Stimulated activated CD4-positive, alpha-beta T cell treated with anti-CD3 and anti-CD28 coated beads, Interleukin-1b, Interleukin-23, amount 100 ng/mL, for 24 hours (primary cell): ENCODE measurements at regions not wholly inside any gene's neighbourhood (a gene's known extent, or its start where the extent isn't known, plus 50 kb on each side); places are given as distances from the start of the nearest gene placed in this dataset.
A peak's percentile ranks its signal among the peaks of the same experiment; 100 is the strongest.

Source experiments
- DNase-seq, 4 experiments: peaks; one replicate each; pipeline ENCODE4 v3.0.0-alpha.2; 2020; ENCODE audit warnings: low read depth in 4 of 4, low spot score in 1 of 4

DNA sequence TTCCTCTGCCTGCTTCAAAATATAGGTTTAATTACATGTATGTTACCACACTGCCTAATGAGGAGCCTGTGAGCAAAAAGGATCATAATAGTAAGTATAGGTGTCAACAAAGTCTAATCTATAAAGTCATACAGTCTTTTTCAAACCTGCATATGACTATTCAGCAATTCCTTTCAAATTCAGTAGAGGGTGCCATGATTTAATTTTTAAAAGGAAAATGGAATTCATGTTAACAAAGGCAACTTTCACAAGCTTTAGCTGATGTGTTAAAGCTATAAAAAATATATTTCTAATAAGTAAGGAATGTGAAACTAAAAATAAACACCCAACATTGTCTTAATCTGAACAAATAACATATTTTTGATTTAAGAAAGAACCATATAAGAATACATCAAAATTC, 52.1 kb downstream of the MPP7 start:
- no peak for DNase-seq

GRCh38 chr10:28250358-28250757, 52.5 kb downstream of the MPP7 start:
- DNase-seq, result no peak

GRCh38 chr10:28249512-28249911, 53.4 kb downstream of the MPP7 start:
- no peak for DNase-seq

- DNase-seq, result no peak
Measured at GRCh38 chr10:28248092-28248491, 54.8 kb downstream of the MPP7 start.

DNA sequence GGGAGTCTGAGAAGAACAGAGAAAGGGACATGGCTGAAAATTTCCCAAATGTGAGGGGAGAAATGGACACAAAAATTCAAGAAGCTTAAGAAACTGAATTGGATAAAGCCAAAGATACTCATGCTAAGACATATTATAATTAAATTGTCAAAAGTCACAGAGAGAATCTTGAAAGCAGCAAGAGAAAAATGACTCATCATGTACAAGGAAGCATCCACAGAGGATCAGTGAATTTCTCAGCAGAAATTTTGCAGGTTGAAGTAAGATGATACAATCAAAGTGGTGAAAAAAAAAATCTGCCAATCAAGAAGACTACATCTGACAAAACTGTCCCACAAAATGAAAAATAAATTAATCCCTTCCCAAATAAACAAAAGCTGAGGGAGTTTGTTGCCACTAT, 56.8 kb downstream of the MPP7 start:
- no peak for DNase-seq

GRCh38 chr10:28243923-28244322, 58.9 kb downstream of the MPP7 start:
- DNase-seq, result no peak

DNA sequence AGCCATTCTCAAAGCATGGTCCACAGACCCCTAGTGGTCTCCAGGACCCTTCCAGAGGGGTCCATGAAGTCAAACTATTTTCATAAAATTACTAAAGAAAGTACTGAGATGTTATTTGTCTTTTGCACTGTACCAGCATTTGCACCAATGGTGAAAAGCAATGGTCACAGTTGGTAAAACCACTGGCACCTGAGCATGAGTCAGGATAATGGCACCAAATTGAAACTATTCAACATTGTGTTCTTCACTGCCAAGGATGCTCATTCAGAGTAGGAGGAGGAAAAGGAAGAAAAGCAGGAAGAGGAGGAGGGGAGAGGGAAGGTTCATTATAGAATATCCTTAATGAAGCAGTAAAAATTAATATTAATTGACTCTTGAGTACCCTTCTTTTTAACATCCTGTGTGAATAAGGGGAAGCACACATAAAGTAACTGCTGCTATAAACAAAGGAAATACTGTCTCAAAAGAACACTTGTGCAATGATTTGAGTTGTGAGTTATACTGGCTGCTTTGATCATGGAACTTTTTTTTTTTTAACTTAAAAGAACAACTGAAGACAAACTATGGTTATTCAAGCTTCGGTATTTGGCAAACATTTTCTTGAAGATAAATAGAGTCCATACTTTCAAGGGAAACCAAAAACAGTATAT, 60.2 kb downstream of the MPP7 start:
- no peak for DNase-seq

GRCh38 chr10:28241741-28242399, 61.0 kb downstream of the MPP7 start:
- DNase-seq, result peak in 2 of 4 experiments; percentile 7 to 25

DNA sequence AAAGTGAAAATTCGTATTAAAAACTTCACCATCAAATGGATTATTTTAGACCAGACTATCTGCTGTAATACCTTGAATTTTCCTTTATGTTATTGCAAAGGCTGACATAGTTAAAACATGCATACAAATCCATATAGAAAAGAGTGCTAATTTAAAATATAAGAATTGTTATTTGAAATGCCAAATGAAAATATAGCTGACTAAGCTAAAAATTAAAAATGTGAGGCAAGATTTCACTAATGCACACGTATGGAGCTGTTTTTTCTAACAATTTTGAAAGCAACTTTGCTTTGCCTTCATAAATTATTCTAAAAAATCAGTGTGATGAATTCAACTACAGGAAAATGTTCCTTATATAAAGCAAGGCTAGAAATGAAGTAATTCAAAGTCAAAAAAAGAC, 62.5 kb downstream of the MPP7 start:
- no peak for DNase-seq

DNA sequence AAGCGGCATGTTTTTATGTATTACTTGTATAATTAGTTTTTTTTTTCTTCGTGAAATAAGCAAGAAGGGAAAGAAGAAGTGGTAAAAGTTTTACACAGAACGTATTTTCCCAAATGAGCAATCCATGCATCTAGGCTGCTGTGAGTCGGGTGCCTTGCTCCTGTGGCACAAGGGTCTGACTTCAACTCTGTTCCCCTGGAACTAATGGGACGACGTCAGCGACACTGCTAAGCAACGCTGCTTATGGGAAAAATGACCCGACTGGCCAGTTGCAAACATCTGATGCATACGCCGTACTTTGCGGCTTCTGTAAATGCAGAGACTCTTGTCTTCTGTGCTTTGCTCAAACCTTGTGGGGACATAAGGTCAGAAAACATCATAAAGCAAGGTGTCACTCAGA, 66.3 kb downstream of the MPP7 start:
- no peak for DNase-seq

GRCh38 chr10:28220811-28221210, 82.1 kb downstream of the MPP7 start:
- no peak for DNase-seq

DNA sequence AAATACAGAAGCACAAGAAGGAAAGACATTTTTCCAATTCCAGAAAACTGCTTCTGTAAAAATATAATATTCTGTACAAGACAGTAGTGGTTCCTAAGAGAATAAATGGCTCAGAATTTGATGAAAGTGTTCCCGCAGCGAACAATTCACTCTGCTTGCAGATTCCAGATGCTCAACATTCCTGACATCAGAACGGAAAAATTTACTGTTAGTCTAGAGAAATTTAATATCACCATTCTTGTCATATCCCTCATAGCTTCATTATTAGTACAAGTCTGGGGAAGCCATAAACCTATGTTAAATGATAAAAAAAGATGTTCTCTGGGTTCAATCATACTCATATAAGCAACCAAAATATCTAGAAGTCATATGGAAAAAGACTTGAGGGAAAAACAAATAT, 83.6 kb downstream of the MPP7 start:
- DNase-seq, result no peak

DNA sequence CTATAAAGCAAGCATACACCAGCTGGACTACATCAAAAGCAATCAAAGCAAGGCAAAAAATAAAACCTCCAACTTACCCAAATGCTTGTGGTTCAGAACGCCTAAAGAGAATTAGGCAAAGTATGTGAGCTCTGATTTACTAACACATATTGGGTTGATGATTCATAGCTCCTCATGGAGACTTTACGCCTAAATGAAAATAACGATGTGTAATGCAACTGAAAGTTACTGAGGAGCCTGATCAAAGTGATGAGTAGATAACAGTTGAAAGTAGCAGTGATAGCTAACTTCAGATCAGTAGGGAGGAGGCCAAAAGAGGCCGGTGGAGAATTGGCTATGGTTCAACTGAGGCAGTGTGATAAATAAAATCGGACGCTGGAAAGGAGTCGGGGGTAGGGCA, 85.0 kb downstream of the MPP7 start:
- DNase-seq, result peak in 1 of 4 experiments; percentile 0

GRCh38 chr10:28215930-28216329, 86.9 kb downstream of the MPP7 start:
- peak in 1 of 4 experiments; percentile 0 for DNase-seq

- DNase-seq, result no peak
Measured at GRCh38 chr10:28214219-28214618, 88.6 kb downstream of the MPP7 start.

- no peak for DNase-seq
Measured at GRCh38 chr10:28211759-28212158, 91.1 kb downstream of the MPP7 start.

DNA sequence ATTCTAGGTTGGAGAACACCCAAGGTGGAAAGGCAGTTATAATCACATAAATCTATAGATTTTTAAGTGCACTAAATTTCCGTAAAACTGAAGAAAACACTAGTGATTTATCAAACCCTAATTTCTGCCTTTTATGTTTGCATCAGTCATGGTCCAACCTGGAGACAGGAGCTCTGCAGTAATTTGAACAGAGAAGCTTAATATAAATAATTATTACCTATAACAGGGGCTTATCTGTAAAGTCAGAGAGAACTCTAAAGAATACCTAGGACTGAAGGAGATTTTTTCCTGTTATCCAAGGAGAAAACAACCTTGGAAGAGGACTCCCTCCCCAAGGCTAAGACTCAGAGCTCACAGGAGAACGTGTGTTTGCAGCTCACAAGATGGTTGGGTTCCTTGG, 95.1 kb downstream of the MPP7 start:
- DNase-seq, result no peak

DNA sequence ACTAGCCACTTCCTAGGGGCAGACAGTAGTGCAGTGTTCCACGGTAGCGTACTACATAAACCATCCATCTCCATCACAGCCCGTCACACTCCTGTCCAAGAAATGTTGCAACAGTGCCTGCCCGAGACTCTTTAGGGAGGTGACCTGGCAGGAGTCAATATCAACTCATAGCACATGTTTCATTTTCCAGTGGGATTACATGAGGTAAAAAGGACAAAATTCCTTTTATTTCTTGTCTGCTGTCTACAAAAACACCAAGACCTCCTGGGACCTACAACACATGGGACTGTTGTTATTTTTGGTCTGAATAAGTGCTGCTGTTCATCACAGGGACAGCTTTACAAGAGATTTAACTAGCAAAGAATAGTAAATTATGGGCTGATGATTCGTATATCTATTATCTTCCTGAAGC, 99.9 kb downstream of the MPP7 start:
- DNase-seq, result no peak

- no peak for DNase-seq
Measured at GRCh38 chr10:28201410-28202400, 101.2 kb downstream of the MPP7 start.

- no peak for DNase-seq
Measured at GRCh38 chr10:28200775-28201174, 102.1 kb downstream of the MPP7 start.

DNA sequence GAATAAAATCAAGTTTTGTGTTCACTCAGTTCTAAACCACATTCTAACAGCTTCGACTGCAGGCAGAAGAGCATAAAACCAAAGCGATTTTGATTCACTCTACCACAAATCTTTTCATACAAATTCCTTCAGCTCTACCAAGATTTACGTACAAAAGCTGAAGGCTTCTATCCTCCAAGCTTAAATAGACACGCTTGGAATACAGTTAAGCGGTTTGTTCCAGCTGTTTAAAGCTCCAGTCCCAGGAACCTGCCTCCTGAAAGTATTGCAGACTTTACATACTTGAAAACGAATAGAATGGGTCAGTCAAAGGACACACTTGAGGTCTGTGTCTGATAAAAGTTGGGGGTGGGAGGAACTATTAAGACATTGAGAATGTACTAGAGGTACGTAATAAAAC, 102.9 kb downstream of the MPP7 start:
- no peak for DNase-seq

DNA sequence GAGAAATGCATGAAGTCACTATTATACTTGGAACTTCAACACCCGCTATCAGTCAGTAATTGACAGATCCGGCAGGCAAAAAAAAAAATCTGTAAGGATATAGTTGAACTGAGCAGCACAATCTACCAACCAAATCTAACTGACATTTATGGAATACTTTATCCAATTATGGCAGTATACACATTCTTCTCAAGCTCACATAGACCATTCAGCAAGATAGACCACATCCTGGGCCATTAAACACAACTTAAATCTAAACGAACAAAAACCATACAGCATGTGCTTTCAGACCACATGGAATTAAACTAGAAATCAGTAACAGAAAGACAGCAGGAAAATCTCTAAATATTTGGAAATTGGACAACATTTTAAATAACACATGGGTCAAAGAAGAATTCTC, 112.7 kb downstream of the MPP7 start:
- DNase-seq, result no peak
